Heart left ventricle (tissue), 16 donors: ENCODE measurements at regions not wholly inside any gene's neighbourhood (a gene's known extent, or its start where the extent isn't known, plus 50 kb on each side); places are given as distances from the start of the nearest gene placed in this dataset.

Source experiments
- ATAC-seq, 4 donors: fragments of 200-7000 bp; cut with Tn5 transposase; one replicate each; pipeline ENCODE4 v1.9.1; 2020 to 2022; ENCODE audit warnings: moderate library complexity in 4 of 4, mild to moderate bottlenecking in 3 of 4, moderate number of reproducible peaks in 1 of 4
- DNase-seq, 5 donors: peaks; one replicate each; pipeline ENCODE4 v3.0.0-alpha.2; 2020
- H3K27ac ChIP-seq, 12 donors: fragments of 200-600 bp; sonication (generic) in 4 of 12; one replicate each; pipeline versions ENCODE4 v1.5.0 to v1.8.0; 2016 to 2022; ENCODE audit warnings: mild to moderate bottlenecking in 2 of 12
- H3K27me3 ChIP-seq, 9 donors: fragments of 200-600 bp; sonication (generic) in 2 of 9; one replicate each; pipeline versions ENCODE4 v1.5.1 to v1.8.0; 2016 to 2022; ENCODE audit warnings: mild to moderate bottlenecking in 3 of 9
- H3K36me3 ChIP-seq, 9 donors: fragments of 200-600 bp; sonication (generic) in 2 of 9; one replicate each; pipeline versions ENCODE4 v1.5.0 to v1.8.0; 2018 to 2022; ENCODE audit warnings: mild to moderate bottlenecking in 2 of 9
- H3K4me1 ChIP-seq, 12 donors: fragments of 200-600 bp; sonication (generic) in 4 of 12; one replicate each; pipeline versions ENCODE4 v1.5.0 to v1.8.0; 2016 to 2022; ENCODE audit warnings: mild to moderate bottlenecking in 3 of 12
- H3K4me3 ChIP-seq, 12 donors: fragments of 200-600 bp; sonication (generic) in 4 of 12; one replicate each; pipeline versions ENCODE4 v1.5.0 to v1.8.0; 2017 to 2022; ENCODE audit warnings: mild to moderate bottlenecking in 9 of 12, moderate library complexity in 4 of 12
- H3K9me3 ChIP-seq, 12 donors: fragments of 200-600 bp; sonication (generic) in 4 of 12; one replicate each; pipeline versions ENCODE4 v1.5.0 to v1.8.0; 2016 to 2022; ENCODE audit warnings: mild to moderate bottlenecking in 1 of 12
- POLR2A ChIP-seq, 2 donors: fragments of 450-650 bp; IDR thresholded peaks; one replicate each; pipeline ENCODE4 v1.6.1; 2017; ENCODE audit warnings: antibody characterized with exemption in 2 of 2, mild to moderate bottlenecking in 2 of 2, moderate library complexity in 2 of 2
- WGBS, 4 donors: extraction: QIAGEN DNeasy Blood & Tissue Kit in 2 of 4; methylation state at CpG; one replicate each; pipeline versions ENCODE4 v1.1.5 to v1.1.7; 2013 to 2018; 5-methylcytosine and 5-hydroxymethylcytosine counted together
- intact Hi-C, 10 donors: fragments of 100-400 bp; cut with DNase I; formaldehyde crosslinking; loops; one replicate each; pipeline versions ENCODE4 v1.11.1 to v1.14.2; 2022
- TF ChIP-seq, protein P1 (sequence below), 12 donors: fragments of 200-600 bp; sonication (generic) in 4 of 12; IDR thresholded peaks; one replicate each; pipeline versions ENCODE4 v1.5.0 to v1.8.0; 2018 to 2022; ENCODE audit warnings: antibody characterized with exemption in 12 of 12, mild to moderate bottlenecking in 5 of 12
- donor health status: ischemic (EF 13 %, LVEDD 7.1; RV severe dilation, severe dysfunction).
- donor health status: healthy with polysubstance abuse.
- donor health status: DM: no; HTN: yes; CAD: no.
- donor health status: DM: no; HTN: no; CAD: no.
- donor health status: ischemic (EF 25% LVEDD 6.9; RV normal size, moderate dysfunction).
- donor health status: ischemic (EF 25% LVEDD 5.7; RV mildly dilated, moderate dysfunction).
- donor health status: healthy.
- donor health status: DM: yes; HTN: yes; CAD: no.
- donor health status: ischemic (EF 35%, LVEDD 5.7; RV mildly dilated, moderate dysfunction).
- donor health status: nonischemic (EF 11% LVEDD 7.7; RV severe dilation, severe dysfunction).
- donor health status: DM: yes; HTN: yes; CAD: no.
- donor health status: PGD.
- donor health status: ischemic (EF 29% LVEDD 5.4; RV normal size, mild dysfunction).
- donor health status: nonischemic (EF 23%, LVEDD 6.1; RV moderate dilation, normal function).

- WGBS, 4 donors, result 93 to 97% (median 94%) methylated on average over 2 of the region's 2 CpGs
- H3K27ac ChIP-seq, result no peak overlapping the region
- H3K4me1 ChIP-seq, result no peaks in the 10 kb centered on the region
- no peak for ATAC-seq
- H3K4me3 ChIP-seq, result no peak overlapping the region
- TF ChIP-seq, protein P1, sequence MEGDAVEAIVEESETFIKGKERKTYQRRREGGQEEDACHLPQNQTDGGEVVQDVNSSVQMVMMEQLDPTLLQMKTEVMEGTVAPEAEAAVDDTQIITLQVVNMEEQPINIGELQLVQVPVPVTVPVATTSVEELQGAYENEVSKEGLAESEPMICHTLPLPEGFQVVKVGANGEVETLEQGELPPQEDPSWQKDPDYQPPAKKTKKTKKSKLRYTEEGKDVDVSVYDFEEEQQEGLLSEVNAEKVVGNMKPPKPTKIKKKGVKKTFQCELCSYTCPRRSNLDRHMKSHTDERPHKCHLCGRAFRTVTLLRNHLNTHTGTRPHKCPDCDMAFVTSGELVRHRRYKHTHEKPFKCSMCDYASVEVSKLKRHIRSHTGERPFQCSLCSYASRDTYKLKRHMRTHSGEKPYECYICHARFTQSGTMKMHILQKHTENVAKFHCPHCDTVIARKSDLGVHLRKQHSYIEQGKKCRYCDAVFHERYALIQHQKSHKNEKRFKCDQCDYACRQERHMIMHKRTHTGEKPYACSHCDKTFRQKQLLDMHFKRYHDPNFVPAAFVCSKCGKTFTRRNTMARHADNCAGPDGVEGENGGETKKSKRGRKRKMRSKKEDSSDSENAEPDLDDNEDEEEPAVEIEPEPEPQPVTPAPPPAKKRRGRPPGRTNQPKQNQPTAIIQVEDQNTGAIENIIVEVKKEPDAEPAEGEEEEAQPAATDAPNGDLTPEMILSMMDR (IDR thresholded peaks at IDR 0.05), result no peak
- no peak for TF ChIP-seq POLR2A (IDR thresholded peaks at IDR 0.05)
- H3K9me3 ChIP-seq, result no peaks in the 10 kb centered on the region
- DNase-seq, result no peak
- no peaks in the 10 kb centered on the region for H3K36me3 ChIP-seq
- H3K27me3 ChIP-seq, result peaks cover 0 to 5% (median 0%) of the 10 kb centered on the region in 9 donors
- intact Hi-C loops, result loop anchor here in 1 of 10 donors (10.0 kb wide), 1 partner anchor 710 kb away; no protein-coding TSS in a partner anchor
Observed at GRCh38 chr7:80014511-80014910, 120.1 kb upstream of the GNAI1 start.

DNA sequence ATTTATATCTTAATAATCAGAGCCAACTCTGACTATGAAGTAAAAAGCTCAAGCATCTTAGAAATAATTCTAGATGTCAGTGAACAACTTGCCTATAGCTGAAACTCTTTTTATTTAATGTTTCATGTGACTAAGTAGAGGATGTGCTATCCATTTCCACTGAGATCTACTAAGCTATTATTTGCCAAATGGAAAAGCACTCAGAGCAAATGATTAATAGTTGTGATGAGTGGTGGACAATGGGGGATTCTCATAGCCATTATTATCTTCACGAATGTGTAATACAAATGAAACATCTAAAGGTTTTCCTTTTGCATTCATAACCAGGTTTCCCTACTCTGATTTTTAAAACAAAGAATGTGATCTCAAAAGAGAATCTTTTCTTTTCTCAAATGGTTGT lies 126.6 kb upstream of the GNAI1 start:
- Histone ChIP-seq H3K4me3 (no peak overlapping the region), H3K27me3 (peaks cover 0 to 5% (median 0%) of the 10 kb centered on the region in 9 donors), H3K27ac (no peak overlapping the region), H3K4me1 (no peaks in the 10 kb centered on the region), H3K36me3 (no peaks in the 10 kb centered on the region), H3K9me3 (no peaks in the 10 kb centered on the region)
- ATAC-seq, result no peak
- 50 to 77% (median 70%) methylated on average over 1 of the region's 1 CpG for WGBS, 4 donors
- DNase-seq, result no peak
- TF ChIP-seq, protein P1 (IDR thresholded peaks at IDR 0.05), result no peak
- no peak for TF ChIP-seq POLR2A (IDR thresholded peaks at IDR 0.05)
- intact Hi-C loops, result no loop called here

DNA sequence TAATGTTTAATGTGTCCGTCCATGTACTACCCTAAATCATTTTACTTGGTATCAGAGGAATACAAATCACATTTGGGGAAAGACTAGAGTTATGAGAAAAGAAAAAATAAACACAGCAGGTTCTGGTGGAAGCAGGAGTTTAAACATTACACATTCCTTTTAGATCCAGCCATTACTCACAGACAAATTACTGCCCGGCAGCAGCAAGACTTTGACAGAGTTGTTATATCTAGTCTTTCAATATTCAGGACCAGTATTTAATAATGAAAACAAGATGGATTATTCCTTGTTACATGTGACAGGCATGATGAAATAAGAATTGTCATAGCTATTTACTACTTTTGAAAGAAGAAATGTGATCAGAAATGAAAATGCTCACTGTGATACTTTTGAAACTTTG lies 131.8 kb upstream of the GNAI1 start:
- TF ChIP-seq POLR2A (IDR thresholded peaks at IDR 0.05), result no peak
- TF ChIP-seq, protein P1 (IDR thresholded peaks at IDR 0.05), result no peak
- no peaks in the 10 kb centered on the region for H3K36me3 ChIP-seq
- ATAC-seq (no peak), DNase-seq (no peak)
- H3K27me3 ChIP-seq, result no peaks in the 10 kb centered on the region
- intact Hi-C loops, result no loop called here
- no peaks in the 10 kb centered on the region for H3K9me3 ChIP-seq
- H3K4me3 ChIP-seq, result no peak overlapping the region
- WGBS, 4 donors, result 70 to 88% (median 76%) methylated on average over 2 of the region's 2 CpGs
- H3K27ac ChIP-seq, result no peak overlapping the region
- no peaks in the 10 kb centered on the region for H3K4me1 ChIP-seq

DNA sequence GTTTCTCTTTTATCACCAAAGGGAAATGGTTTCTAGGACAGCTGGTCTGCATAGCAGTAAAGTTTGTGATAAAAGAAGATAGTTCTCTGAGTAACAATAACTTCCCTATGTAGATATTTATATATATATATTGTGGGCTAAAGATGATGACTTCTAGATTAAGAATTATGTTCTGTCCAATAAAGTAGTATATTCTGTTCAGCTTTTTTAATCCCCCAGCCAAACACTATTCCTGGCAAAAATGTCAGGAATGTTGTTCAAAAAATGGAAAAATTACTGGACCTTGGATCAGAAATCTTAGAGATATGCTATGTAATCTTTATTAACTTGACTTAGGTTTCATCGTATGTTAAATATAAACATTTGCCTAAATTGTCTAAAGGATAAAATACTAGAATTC lies 136.3 kb upstream of the GNAI1 start:
- intact Hi-C loops, result no loop called here
- 51 to 73% (median 61%) methylated on average over 1 of the region's 1 CpG for WGBS, 4 donors
- H3K36me3 ChIP-seq, result no peaks in the 10 kb centered on the region
- no peak for DNase-seq
- no peak overlapping the region for H3K27ac ChIP-seq
- no peak for TF ChIP-seq POLR2A (IDR thresholded peaks at IDR 0.05)
- TF ChIP-seq, protein P1 (IDR thresholded peaks at IDR 0.05), result no peak
- no peak for ATAC-seq
- no peaks in the 10 kb centered on the region for H3K27me3 ChIP-seq
- no peaks in the 10 kb centered on the region for H3K4me1 ChIP-seq
- H3K9me3 ChIP-seq, result peaks cover 0 to 4% (median 0%) of the 10 kb centered on the region in 12 donors
- H3K4me3 ChIP-seq, result no peak overlapping the region
